Panc1 (cell line): ENCODE measurements at regions not wholly inside any gene's neighbourhood (a gene's known extent, or its start where the extent isn't known, plus 50 kb on each side); places are given as distances from the start of the nearest gene placed in this dataset.

Experiments
- POLR2AphosphoS5 ChIP-seq: IDR thresholded peaks from 2 replicates; pipeline ENCODE4 v1.6.1; 2012; ENCODE audit warnings: mild to moderate bottlenecking, low read depth, low read length, moderate library complexity
- TCF7L2 ChIP-seq: IDR thresholded peaks from 2 replicates; pipeline ENCODE4 v1.6.1; 2011; ENCODE audit warnings: mild to moderate bottlenecking, low read depth, low read length, inconsistent platforms
- TF ChIP-seq, protein P1 (sequence below): fragments of 450-650 bp; IDR thresholded peaks from 2 replicates; pipeline ENCODE4 v1.5.1; 2017; ENCODE audit warnings: mild to moderate bottlenecking
- TF ChIP-seq, protein P2 (sequence below), 2 experiments: IDR thresholded peaks; 2 replicates each; pipeline ENCODE4 v1.6.1; 2011 to 2012; ENCODE audit warnings: low read depth in 2 of 2, control low read depth in 1 of 2, low read length in 1 of 2, mild to moderate bottlenecking in 1 of 2, moderate library complexity in 1 of 2; ENCODE audit not compliant: insufficient read depth in 1 of 2

DNA sequence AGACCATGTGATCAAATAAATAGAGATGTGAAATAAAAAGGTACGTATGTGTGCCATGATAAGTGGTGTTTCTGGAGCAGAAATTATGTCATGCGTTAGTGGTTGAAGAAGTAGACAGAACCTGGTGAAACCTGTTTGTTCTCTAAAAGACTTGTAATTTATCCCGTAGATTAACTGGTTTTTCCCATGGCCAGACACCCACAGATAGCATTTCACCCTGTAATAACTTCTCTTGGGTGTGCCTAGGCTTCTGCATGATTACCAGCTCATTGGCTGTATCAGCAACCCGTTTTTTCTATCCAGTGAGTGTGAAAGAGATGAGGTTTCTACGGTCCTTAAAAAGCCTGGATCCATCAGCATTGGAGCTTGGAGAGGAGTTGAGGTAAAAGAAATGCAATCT, 471.3 kb downstream of the NPIPA7 start:
- TF ChIP-seq, protein P1, sequence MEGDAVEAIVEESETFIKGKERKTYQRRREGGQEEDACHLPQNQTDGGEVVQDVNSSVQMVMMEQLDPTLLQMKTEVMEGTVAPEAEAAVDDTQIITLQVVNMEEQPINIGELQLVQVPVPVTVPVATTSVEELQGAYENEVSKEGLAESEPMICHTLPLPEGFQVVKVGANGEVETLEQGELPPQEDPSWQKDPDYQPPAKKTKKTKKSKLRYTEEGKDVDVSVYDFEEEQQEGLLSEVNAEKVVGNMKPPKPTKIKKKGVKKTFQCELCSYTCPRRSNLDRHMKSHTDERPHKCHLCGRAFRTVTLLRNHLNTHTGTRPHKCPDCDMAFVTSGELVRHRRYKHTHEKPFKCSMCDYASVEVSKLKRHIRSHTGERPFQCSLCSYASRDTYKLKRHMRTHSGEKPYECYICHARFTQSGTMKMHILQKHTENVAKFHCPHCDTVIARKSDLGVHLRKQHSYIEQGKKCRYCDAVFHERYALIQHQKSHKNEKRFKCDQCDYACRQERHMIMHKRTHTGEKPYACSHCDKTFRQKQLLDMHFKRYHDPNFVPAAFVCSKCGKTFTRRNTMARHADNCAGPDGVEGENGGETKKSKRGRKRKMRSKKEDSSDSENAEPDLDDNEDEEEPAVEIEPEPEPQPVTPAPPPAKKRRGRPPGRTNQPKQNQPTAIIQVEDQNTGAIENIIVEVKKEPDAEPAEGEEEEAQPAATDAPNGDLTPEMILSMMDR: no peak
- TF ChIP-seq, protein P2, sequence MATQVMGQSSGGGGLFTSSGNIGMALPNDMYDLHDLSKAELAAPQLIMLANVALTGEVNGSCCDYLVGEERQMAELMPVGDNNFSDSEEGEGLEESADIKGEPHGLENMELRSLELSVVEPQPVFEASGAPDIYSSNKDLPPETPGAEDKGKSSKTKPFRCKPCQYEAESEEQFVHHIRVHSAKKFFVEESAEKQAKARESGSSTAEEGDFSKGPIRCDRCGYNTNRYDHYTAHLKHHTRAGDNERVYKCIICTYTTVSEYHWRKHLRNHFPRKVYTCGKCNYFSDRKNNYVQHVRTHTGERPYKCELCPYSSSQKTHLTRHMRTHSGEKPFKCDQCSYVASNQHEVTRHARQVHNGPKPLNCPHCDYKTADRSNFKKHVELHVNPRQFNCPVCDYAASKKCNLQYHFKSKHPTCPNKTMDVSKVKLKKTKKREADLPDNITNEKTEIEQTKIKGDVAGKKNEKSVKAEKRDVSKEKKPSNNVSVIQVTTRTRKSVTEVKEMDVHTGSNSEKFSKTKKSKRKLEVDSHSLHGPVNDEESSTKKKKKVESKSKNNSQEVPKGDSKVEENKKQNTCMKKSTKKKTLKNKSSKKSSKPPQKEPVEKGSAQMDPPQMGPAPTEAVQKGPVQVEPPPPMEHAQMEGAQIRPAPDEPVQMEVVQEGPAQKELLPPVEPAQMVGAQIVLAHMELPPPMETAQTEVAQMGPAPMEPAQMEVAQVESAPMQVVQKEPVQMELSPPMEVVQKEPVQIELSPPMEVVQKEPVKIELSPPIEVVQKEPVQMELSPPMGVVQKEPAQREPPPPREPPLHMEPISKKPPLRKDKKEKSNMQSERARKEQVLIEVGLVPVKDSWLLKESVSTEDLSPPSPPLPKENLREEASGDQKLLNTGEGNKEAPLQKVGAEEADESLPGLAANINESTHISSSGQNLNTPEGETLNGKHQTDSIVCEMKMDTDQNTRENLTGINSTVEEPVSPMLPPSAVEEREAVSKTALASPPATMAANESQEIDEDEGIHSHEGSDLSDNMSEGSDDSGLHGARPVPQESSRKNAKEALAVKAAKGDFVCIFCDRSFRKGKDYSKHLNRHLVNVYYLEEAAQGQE (IDR thresholded peaks at IDR 0.05; ENCODE audit: insufficient read depth in 1 of 2, low read depth in 2 of 2, low read length in 1 of 2): no peak
- no peak for TF ChIP-seq POLR2AphosphoS5
- TF ChIP-seq TCF7L2: no peak
